Stimulated activated CD8-positive, alpha-beta memory T cell treated with anti-CD3 and anti-CD28 coated beads, Interleukin-7, amount 100 ng/mL, for 1 hour (primary cell): ENCODE measurements at regions not wholly inside any gene's neighbourhood (a gene's known extent, or its start where the extent isn't known, plus 50 kb on each side); places are given as distances from the start of the nearest gene placed in this dataset.
"Not testable (repeated sequence)": the region's sequence is repeated elsewhere in the genome, so short reads cannot be mapped to it uniquely, and the experiment has no call there.

Experiments used
- DNase-seq, 2 donors: peaks; one replicate each; pipeline ENCODE4 v3.0.0-alpha.2; 2020; ENCODE audit warnings: low read depth in 2 of 2

DNA sequence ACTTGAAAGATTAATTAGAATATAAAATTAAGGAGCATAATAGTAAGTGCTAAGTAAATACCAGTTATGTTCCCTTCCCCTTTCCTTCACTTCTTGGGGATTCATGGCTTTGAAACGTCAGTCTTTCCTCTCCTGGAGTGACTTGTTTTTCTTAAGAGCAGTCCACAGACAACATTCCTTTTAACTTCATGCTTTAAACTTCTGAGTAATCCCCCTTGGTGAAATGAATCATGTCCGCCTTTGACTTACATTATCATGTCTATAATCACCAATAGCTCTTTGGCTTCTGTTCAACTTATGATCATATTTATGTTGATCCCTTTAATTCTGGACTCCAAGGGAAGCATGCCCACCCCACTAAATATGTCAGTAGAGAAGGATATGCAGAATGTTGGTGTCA, 1012.1 kb upstream of the SLIT2 start:
- no peak for DNase-seq

DNA sequence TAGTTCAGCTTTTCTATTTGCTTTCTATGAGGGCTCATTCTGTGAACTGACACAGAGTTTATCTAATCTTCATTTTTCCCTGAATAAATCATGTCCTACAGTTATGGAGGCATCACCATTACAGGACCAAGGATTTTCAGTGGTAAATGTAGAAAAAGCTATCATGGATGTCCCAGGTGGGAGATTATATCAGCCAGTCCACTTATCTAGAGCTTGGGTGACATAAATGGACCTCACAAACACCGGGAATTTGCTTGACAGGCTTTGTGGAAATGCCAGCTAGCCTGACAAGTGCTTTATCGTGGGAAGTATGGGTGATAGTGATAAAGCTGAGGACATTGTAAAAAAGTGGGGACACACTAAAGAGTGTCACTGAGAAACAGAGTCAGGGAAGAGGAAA, 1015.2 kb upstream of the SLIT2 start:
- DNase-seq = no peak

DNA sequence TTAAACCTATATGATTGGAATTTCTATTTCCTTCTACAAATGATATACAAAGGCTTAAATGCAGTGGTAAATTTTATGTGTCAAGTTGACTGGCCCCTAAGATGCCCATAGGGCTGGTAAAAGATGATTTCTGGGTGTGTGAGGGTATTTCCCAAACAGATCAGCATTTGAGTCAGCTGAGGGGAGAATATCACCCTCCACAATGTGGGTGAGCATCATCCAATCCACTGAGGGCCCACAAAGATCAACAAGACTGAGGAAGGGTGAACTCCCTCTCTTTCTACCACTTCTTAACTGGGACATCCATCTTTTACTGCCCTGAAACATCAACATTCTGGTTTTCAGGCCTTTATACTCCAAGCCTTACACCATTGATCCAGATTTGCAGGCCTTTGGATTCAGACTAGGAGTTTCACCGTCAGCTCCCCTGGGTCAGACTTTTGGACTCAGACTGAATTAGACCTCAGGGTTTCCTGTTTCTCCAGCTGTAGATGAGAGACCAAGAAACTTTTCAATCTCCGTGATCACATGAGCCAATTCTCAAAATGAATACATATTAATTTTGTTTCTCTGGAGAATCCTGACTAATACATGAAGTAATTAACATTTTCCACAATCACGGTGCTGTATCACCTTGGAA, 1020.7 kb upstream of the SLIT2 start:
- DNase-seq = no peak

DNA sequence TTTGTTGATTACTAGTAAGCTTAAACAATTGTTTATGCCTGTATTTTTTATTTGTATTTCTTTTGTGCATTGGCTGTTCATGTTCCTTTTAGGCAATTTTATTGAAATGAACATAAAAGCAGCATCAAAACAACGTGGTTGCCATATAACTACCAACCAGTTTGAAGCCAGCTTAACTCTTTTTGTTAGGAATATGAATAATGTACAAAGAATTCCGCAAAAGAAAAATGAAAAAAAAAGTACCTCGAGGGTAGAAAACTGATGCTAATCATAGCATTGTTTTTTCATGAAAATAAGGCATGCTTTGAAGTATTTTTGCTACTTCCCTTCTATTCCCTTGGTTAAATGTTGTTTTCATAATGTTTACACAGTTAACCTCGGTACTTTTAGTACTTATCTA, 1024.0 kb upstream of the SLIT2 start:
- DNase-seq = no peak

DNA sequence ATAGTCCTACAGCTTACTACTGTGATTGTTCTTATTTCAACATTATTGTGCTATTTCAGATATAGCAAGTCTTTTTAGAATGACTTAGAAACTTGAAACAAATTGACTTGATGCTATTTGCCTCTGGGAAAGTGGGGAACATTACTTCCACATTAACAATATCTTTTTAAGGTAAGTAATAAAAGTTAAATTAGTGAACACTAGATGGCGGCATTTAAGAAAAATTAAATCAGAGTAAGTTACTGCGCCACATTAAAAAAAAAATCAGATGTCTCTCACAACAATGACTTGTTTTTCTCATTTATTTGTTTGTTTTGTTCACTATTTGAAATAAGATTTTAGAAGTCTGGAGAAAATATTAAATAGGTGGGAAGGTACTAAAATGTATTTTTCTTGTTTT, 1026.9 kb upstream of the SLIT2 start:
- no peak for DNase-seq

DNA sequence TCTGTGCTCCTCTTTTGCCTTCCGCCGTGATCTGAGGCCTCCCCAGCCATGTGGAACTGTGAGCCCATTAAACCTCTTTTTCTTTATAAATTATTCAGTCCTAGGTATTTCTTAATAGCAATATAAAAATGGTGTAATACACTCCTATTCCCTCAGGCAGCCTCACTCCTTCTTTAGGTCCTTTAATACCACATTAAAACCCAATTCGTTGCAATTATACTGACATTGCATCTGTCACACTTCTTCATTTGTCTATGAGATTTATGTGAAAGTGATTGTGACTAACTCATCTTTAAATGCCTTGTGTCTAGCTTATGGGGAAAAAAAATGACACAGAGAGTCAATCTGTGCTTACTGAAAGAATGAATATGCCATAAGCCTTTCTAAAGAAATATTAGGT, 1035.2 kb upstream of the SLIT2 start:
- no peak for DNase-seq

DNA sequence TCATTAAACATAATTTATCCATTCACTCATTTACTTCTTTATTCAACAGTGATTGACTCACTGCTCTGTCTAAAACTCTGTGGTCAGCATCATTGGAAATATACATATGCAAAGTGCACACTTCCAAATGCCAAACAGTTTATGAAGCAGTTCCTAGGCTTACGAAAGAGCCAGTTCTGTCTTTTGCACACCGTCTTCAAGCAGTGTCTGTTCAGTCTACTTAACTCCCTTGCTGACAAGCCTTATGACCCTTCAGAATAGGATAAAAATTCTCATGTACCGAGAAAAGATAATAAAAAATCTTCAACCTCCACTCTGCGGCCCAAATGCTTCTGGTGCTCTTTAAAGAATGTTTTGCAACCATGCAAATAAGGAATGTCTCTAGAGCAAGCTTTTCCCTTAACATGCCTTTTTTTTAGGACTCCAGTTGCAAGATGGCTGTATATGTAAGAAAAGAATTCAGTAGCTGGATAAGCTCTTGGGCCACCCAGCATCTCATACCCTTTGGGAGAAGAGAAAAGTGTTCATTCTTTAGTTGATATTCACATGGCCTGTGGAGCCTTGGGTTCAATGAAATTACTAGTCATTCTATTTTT, 1037.0 kb upstream of the SLIT2 start:
- DNase-seq = no peak

DNA sequence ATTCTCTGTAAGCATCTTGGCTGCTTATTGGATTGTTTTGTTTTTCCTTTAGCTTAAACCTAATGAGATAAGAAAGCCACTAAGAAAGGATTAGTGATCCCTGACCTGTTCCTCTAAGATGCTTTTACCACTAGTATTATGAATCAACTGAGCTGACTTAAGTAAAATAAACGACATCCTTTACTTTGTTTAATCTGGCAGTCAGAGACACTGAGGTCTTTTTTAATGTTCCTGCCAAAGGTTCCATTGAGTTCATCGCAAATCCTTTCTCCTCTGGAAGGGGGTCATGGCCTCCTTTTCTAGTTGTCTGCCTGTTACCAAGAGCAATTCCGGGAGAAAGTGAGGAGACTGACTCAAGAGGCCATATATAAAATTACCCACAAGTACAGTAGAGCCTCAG, 1038.3 kb upstream of the SLIT2 start:
- no peak for DNase-seq

DNA sequence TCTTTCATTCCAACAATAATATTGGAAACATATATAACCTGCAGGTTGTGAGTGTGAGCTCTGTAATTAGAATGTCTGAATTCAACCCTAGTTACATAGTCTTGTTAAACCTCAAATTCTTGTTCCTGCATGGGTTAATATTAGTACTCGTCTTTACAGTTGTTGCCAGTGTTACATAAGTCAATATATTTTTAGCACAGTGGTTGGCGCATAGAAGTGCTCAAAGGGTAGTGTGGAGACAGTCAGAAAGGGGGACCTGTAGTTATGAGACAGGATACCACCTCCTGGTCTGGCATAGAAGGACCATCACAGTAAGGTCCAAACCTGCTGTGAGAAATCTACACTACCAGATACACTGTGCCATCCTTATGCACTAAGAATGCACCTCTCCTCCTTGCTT, 1045.9 kb upstream of the SLIT2 start:
- no peak for DNase-seq

DNA sequence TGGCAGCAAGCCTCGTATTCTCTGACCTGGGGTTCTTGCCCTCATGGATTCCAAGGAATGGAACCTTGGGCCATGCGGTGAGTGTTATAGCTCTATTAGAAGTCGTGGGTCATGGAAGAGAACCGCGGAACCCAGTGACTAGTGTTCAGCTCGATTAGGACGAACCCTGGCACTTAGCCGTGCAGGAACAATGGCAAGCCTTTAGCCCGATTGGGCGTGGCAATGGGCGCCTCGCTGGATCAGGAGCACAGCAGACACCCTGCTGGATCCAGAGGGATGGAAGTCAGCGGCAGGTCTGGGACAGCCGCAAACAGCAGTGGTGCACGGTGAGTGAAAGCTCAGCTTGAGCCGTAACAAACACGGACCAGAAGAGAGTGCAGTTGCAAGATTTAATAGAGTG, 1053.9 kb upstream of the SLIT2 start:
- DNase-seq = not testable (repeated sequence)

DNA sequence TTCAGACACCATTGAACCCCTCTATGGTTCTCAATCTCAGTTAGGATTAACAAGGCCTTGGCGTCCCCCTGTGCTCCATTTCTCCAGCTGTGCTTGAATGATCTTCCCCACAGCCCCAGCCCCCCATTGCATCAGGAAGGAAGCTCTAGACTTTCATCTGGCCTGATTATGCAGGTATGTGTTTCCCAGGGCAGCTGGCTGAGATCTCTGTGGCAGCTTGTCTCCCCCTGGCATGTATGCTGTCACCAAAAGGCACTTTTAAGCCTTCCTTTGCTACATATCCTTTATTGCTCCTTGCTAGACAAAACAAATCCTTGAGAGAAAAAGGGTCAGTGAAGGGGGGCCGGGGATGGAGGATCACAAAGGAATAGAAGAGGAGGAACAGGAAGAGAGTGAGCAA, 1056.0 kb upstream of the SLIT2 start:
- DNase-seq = no peak

DNA sequence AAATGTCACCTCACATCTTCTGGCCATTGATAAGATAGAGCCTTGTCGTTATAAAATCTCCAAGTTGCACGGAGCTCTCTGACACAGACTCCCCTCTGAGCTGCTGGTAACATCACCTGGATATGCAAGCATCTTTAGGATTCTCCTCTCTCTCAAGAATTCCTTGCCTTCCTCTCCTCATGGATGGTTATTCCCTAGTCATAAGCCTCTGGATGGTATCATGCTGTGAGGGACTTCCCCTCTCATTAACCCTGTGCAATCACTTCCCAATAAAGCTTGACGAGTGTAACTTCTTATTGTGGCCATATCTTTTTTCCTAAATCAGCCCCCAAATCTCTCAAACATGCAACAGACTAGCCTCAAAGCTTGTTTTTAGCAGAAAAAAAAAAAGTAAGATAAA, 1057.0 kb upstream of the SLIT2 start:
- no peak for DNase-seq

DNA sequence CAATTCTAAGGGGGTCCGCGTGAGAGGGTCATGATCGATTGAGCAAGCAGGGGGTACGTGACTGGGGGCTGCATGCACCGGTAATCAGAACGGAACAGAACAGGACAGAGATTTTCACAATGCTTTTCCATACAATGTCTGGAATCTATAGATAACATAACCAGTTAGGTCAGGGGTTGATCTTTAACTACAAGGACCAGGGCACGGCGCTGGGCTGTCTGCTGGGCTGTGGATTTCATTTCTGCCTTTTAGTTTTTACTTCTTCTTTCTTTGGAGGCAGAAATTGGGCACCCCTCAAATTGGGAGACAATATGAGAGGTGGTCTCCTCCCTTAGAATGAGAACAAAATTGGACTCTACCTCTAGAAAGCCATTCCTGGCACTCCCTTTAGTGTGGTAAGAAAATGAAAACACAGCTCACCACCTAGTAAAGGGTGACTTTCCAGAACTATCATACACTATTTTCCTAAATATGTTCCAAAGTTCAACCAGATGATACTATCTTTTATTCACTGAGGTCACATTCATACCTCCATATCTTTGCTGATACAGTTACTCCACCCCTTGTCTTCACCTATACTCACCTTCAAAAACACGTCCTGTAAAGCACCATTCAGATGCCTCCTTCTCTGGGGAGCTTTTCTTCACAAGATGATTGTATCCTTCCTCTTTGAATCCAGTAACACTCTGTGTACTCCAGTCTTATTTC, 1058.3 kb upstream of the SLIT2 start:
- no peak for DNase-seq

DNA sequence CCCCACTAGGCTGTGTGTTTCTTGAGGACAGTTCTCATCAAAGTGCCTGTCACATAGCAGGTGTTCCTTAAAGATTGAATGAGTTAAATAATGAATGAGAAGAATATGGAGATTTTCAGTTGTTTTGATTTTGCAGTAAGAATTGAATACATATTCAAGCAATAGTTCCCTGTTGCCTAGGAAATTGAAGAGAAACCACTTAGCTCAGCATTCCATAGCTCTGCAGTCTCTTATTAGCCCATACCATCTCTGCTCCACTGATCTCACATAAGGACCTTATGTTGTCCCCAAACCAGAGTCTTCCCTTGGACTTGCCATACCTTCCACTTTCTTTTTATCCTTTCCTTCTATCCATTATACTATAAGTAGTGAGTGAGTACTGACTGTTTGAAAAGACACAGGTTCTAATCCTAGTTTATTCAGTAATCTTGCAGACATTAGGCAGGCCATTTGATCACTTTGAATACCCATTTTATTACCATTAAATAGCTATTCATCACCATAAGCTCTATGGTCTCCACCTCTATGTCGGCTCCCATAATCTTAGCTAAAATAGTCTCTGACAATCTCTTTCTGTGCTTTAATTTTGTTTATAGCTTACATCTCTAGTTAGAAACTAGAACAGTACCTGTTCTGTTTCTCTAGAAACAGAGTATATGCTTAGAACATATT, 1059.6 kb upstream of the SLIT2 start:
- no peak for DNase-seq

DNA sequence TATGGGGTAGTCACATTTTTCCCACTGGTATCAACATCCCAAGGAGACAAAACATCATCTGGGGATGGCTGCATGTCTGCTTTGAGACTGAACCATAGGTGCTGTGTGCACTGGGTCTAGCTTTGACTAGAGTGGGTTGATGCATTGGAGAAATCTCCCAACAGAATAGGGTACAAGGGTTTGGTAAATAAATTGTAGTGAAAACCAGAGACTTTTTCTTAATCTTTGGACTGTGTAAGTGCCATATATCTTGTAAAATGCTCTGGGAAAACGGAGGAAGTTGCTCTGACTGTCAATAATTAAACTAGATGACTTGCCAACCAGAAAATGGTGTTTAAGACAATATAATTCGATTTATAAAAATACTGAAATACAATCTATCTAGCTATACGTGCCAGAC, 1064.0 kb upstream of the SLIT2 start:
- no peak for DNase-seq

DNA sequence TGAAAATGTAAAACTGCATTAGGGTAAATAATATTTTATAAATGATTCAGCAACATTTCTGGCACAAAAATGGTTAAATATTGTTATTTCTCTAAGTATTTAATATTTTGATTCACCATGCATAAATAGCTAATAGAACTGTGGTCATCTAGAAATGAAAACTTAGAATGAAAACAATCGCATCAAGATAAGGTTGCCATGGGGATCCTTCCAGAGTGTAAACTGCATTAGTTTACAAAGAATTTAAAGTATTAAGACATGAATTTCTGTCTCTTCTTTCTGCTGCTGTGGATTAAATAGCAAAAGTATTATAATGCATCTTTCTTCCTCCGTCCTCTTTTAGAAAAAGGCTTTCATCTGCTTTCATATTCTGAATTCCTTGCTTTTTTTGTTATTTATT, 1064.6 kb upstream of the SLIT2 start:
- no peak for DNase-seq

DNA sequence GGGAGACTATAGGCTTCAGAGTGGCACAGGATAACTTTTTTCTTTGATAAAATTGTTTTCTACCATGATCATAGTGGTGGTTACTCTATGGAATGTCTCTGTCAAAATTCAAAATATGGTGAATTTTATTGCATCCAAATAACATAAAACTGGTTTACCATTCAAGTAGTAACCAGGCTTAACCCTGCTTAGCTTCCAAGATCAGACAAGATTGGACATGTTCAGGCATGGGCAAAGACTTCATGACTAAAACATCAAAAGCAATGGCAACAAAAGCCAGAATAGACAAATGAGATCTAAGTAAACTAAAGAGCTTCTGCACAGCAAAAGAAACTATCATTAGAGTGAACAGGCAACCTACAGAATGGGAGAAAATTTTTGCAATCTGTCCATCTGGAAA, 1070.1 kb upstream of the SLIT2 start:
- DNase-seq = not testable (repeated sequence)

DNA sequence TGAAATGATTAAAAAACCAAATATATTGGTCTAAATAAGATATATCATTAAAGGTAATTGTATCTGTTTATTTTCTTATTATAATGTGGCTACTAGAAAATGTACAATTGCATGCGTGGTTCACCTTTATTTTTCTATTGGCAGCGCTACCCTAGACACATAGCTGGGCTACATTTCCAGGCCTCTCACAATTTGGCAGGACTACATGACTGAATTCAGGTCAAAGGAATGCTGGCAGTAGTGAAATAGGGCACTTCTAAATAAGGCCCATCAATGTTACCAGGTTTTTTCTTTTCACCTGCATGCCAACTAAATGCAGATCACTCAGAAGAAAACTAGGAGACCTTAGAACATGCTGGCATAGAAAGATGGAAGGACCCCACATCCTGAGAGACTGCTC, 1072.9 kb upstream of the SLIT2 start:
- no peak for DNase-seq

DNA sequence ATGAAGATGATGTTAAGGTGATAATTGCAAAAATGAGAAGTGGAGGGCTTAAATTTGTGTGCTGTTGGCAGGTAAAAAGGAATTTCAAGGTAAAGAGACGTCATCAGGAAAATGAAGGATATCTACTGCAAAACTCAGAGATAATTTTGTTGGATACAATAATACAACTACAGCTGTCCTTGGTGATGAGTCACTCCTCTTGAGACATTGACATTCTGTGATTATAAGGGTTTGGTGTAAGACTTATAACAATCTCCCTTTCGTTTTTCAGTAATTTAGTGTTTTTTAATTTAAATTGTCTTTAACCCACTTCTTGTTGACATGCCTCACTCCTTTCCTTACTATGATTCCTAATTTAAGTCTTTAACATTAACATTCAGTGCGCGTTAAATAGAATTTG, 1074.1 kb upstream of the SLIT2 start:
- no peak for DNase-seq

DNA sequence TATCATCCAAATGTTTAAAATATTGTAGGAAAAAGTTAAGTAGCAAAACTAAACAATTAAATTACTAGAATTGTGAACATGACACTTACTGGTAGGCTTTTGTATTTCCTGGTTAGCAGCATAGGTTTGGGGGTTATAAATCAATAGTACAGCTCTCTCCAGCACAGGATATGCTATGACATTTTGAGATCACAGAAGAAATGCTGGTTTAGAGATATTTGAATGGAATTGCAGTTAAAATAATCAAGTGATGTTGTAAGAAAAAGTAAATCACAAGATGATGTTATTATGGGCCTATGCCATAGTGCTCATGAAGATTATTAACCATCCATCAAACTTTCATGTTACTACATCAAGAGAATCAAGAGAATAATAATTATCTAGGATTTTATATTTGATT, 1079.9 kb upstream of the SLIT2 start:
- DNase-seq = no peak

DNA sequence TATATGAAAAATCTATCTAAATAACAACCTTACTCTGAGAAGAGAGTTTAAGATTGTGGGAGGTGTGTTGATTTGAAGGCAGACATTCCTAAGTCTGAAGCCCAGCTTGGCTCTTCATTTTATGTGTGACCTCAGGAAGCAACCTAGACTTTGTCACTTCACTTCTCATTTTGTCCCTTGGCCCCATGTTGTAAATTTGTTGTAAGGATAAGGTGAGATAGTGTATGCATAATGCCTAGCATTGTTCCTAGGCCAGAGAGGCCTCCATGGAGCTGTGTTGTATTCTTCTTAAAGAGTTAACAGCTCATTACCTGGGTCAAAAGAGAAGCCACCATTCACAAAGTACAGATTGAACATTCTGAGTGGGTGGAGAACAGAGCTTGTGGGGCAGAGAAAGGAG, 1084.4 kb upstream of the SLIT2 start:
- DNase-seq = no peak

DNA sequence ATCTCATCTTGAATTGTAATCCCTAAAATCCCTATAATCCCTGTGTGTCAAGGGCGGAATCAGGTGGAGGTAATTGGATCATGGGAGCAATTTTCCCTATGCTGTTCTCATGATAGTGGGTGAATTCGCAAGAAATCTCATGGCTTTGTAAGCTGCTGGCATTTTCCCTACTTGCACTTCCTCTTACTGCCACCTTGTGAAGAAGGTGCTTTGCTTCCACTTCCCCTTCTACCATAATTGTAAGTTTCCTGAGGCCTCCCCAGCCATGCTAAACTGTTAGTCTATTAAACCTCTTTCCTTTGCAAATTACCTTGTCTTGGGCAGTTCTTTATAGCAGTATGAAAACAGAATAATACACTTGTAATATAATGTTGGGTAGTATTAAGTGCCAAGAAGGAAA, 1087.4 kb upstream of the SLIT2 start:
- no peak for DNase-seq

DNA sequence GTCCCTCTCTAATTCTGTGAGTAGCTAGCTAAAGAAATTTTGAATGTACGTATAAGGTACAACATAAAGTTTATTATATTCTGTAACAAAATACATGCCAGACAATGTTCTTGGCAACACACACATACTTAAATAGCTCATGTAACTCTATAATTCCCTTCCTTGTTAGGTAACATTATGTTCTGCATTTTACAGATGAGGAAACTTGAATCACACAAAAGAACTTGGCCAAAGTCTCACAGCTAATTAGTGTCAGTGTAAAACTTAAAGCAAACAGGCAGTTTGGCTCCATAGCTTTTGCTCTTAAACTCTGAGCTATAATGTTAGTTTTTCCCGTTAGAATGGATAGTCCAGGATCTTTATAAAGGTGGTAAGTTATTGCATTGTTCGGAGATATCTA, 1091.8 kb upstream of the SLIT2 start:
- DNase-seq = no peak
